Activated T-cell treated with anti-CD3 and anti-CD28 coated beads, Interleukin-2, amount 50 U/mL, for 72 hours (primary cell): ENCODE measurements at regions not wholly inside any gene's neighbourhood (a gene's known extent, or its start where the extent isn't known, plus 50 kb on each side); places are given as distances from the start of the nearest gene placed in this dataset.
"Not testable (repeated sequence)": the region's sequence is repeated elsewhere in the genome, so short reads cannot be mapped to it uniquely, and the experiment has no call there.

Source experiments
- ATAC-seq, 2 donors: fragments of 150-1000 bp; cut with Tn5 transposase; replicated peaks in 1 of 2; 2 replicates each; pipeline ENCODE4 v1.10.0; 2021; ENCODE audit warnings: moderate library complexity in 2 of 2, mild to moderate bottlenecking in 1 of 2
- DNase-seq, 2 donors: peaks; one replicate each; pipeline ENCODE4 v3.0.0; 2021 to 2022; ENCODE audit warnings: mixed read lengths in 1 of 2
- H3K27ac Mint-ChIP-seq: one replicate; pipeline ENCODE4 v1.8.0; 2022; ENCODE audit warnings: mild to moderate bottlenecking, moderate library complexity, mixed read lengths
- H3K27me3 Mint-ChIP-seq: one replicate; pipeline ENCODE4 v1.8.0; 2022; ENCODE audit warnings: low read depth, mixed read lengths
- H3K36me3 Mint-ChIP-seq, 2 donors: one replicate each; pipeline ENCODE4 v1.8.0; 2022; ENCODE audit warnings: mixed read lengths in 2 of 2, mild to moderate bottlenecking in 1 of 2; ENCODE audit not compliant: insufficient read depth in 2 of 2
- H3K4me1 Mint-ChIP-seq: one replicate; pipeline ENCODE4 v1.8.0; 2022; ENCODE audit warnings: low read depth, mixed read lengths
- H3K4me3 Mint-ChIP-seq, 2 donors: one replicate each; pipeline ENCODE4 v1.8.0; 2022; ENCODE audit warnings: mild to moderate bottlenecking in 2 of 2, mixed read lengths in 2 of 2, moderate library complexity in 2 of 2
- H3K9me3 Mint-ChIP-seq, 2 donors: one replicate each; pipeline ENCODE4 v1.8.0; 2022; ENCODE audit warnings: mixed read lengths in 2 of 2

DNA sequence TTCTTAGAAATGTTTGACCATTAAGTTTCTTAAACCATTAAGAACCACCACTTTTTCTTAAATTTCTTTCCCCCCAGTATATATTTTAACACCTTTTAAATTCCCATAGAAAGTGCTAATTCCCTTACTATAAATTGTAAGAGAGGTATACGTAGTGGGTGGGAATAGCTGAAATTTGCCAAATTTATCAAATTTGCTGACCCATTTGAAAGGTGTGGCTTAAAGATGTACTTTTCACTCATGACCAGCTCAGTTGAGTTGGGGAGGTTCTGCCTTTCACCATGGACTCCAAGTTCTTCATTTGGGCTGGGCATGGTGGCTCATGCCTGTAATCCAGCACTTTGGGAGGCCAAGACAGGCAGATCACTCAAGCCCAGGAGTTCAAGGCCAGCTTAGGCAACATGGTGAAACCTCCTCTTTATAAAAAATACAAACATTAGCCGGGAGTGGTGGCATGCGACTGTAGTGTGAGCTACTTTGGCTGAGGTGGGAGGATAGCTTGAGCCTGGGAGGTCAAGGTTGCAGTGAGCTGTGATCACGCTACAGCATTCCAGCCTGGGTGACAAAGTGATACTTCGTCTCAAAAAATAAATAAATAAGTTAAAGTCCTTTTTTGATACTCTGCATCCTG lies 133.2 kb downstream of the MRPL57 start:
- H3K4me1 Mint-ChIP-seq = peaks cover 12% of the 10 kb centered on the region
- H3K27ac Mint-ChIP-seq = no peak overlapping the region
- no peaks in the 10 kb centered on the region for H3K27me3 Mint-ChIP-seq
- peaks cover 0 to 2% of the 10 kb centered on the region in 2 donors for H3K36me3 Mint-ChIP-seq
- DNase-seq = no peak
- ATAC-seq = no peak
- H3K9me3 Mint-ChIP-seq = no peaks in the 10 kb centered on the region
- H3K4me3 Mint-ChIP-seq = no peak overlapping the region

GRCh38 chr13:21310220-21310619 lies 133.8 kb downstream of the MRPL57 start:
- Mint-ChIP-seq H3K27me3 (no peaks in the 10 kb centered on the region), H3K4me1 (peaks cover 10% of the 10 kb centered on the region), H3K4me3 (no peak overlapping the region), H3K36me3 (peaks cover 0 to 2% of the 10 kb centered on the region in 2 donors), H3K9me3 (no peaks in the 10 kb centered on the region), H3K27ac (no peak overlapping the region)
- DNase-seq (no peak), ATAC-seq (peak in 1 of 2 donors; percentile 30)

- not testable (repeated sequence) for ATAC-seq, H3K4me3 Mint-ChIP-seq, H3K9me3 Mint-ChIP-seq, H3K36me3 Mint-ChIP-seq, H3K27me3 Mint-ChIP-seq, DNase-seq
- Mint-ChIP-seq H3K27ac (peak overlapping the region; percentile 40), H3K4me1 (peaks cover 21% of the 10 kb centered on the region)
Observed at GRCh38 chr13:21314976-21315375, 138.5 kb downstream of the MRPL57 start.

DNA sequence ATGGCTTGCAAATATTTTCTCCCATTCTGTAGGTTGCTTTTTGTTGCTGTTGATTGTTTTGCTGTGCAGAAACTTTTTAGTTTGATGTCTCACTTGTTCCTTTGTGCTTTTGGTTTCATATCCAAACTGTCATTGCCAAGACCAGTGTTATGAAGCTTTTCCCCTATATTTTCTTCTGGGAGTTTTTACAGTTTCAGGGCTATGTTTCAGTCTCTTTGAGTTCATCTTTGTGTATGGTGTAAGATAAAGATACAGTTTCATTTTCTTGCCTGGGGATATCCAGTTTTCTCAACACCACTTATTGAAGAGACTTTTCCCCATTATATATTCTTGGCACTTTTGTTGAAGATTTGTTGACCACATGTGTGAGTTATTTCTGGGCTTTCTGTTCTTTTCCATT lies 139.9 kb downstream of the MRPL57 start:
- no peak for ATAC-seq
- H3K4me1 Mint-ChIP-seq = peaks cover 11% of the 10 kb centered on the region
- no peaks in the 10 kb centered on the region for H3K27me3 Mint-ChIP-seq
- H3K4me3 Mint-ChIP-seq = no peak overlapping the region
- H3K36me3 Mint-ChIP-seq = peaks cover 2 to 4% of the 10 kb centered on the region in 2 donors
- DNase-seq = no peak
- H3K9me3 Mint-ChIP-seq = peaks cover 0 to 2% of the 10 kb centered on the region in 2 donors
- H3K27ac Mint-ChIP-seq = peak overlapping the region; percentile 17

DNA sequence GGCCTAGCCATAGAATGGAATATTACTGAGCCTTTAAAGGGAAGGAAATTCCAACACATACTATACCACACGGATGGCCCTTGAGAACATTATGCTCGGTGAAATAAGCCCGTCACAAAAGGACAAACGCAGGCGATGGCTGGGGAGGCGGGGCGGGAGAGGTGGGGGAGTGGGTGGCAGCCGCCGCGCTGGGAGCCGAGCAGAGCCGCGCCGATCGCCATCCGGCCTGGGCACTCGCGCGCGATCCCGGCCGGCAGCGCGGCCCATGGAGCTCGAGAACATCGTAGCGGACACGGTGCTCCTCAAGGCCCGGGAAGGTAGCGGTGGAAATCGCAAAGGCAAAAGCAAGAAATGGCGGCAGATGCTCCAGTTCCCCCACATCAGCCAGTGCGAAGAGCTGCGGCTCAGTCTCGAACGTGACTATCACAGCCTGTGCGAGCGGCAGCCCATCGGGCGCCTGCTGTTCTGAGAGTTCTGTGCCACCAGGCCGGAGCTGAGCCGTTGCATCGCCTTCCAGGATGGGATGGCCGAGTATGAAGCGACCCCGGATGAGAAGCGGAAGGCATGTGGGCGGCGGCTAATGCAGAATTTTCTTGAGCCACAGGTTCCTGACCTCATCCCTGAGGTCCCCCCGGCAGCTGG lies 140.1 kb downstream of the ZDHHC20 start:
- H3K9me3 Mint-ChIP-seq = peaks cover 0 to 2% of the 10 kb centered on the region in 2 donors
- H3K36me3 Mint-ChIP-seq = peaks cover 0 to 4% of the 10 kb centered on the region in 2 donors
- H3K4me1 Mint-ChIP-seq = peaks cover 11% of the 10 kb centered on the region
- DNase-seq (no peak), ATAC-seq (peak in 1 of 2 donors; percentile 47)
- H3K4me3 Mint-ChIP-seq = peak overlapping the region in 1 of 2 donors; percentile 56
- H3K27me3 Mint-ChIP-seq = no peaks in the 10 kb centered on the region
- no peak overlapping the region for H3K27ac Mint-ChIP-seq

- Mint-ChIP-seq H3K4me3 (no peak overlapping the region), H3K27me3 (no peaks in the 10 kb centered on the region), H3K36me3 (peaks cover 0 to 4% of the 10 kb centered on the region in 2 donors), H3K4me1 (peaks cover 19% of the 10 kb centered on the region), H3K9me3 (peaks cover 0 to 2% of the 10 kb centered on the region in 2 donors), H3K27ac (no peak overlapping the region)
- DNase-seq (no peak), ATAC-seq (no peak)
Observed at GRCh38 chr13:21319869-21320641, 139.0 kb downstream of the ZDHHC20 start.

DNA sequence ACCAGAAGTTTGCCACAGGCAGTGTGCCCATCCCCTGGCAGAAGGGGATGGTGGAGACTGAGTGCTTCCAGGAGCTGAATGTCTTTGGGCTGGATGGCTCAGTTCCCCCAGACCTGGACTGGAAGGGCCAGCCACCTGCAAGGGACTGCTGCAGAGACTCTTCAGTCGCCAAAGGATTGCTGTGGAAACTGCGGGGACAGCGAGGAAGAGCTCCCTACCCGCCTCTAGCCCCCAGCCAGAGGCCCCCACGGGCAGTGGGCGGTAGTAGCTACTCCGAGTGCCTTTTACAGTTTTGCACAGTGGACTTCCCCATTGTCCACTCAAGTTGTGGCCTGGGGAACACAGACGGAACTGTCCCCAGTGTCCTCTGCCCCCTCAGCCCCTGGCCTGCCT lies 138.5 kb downstream of the ZDHHC20 start:
- Mint-ChIP-seq H3K27ac (no peak overlapping the region), H3K4me3 (no peak overlapping the region), H3K36me3 (peaks cover 0 to 5% of the 10 kb centered on the region in 2 donors), H3K9me3 (peaks cover 0 to under 1% of the 10 kb centered on the region in 2 donors), H3K27me3 (no peaks in the 10 kb centered on the region), H3K4me1 (peaks cover 25% of the 10 kb centered on the region)
- DNase-seq (no peak), ATAC-seq (no peak)

DNA sequence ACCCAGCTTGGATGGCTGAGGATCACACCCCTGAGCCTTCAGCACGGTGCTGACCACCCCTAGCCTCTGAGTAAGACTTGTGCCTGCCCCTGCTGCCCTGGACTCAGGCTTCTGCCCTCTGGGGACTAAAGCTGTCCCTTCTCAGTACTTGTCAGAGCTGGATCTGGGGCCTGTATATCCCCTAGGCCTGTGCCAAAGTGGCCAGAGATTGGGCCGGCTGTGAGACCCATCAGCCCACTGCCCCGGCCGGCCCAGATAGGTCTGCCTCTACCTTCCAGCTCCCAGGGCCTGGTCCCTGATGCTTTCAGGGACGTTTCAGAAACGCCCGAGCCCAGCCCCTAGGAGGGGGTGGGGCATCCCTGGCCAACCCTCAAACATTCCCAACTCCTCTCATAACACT lies 137.8 kb downstream of the ZDHHC20 start:
- no peak for ATAC-seq
- no peak overlapping the region for H3K27ac Mint-ChIP-seq
- peaks cover 25% of the 10 kb centered on the region for H3K4me1 Mint-ChIP-seq
- H3K27me3 Mint-ChIP-seq = no peaks in the 10 kb centered on the region
- H3K4me3 Mint-ChIP-seq = no peak overlapping the region
- peaks cover 0 to 5% of the 10 kb centered on the region in 2 donors for H3K36me3 Mint-ChIP-seq
- no peak for DNase-seq
- no peaks in the 10 kb centered on the region for H3K9me3 Mint-ChIP-seq

- Mint-ChIP-seq H3K9me3 (no peaks in the 10 kb centered on the region), H3K36me3 (peaks cover 0 to 5% of the 10 kb centered on the region in 2 donors), H3K27me3 (no peaks in the 10 kb centered on the region), H3K4me3 (no peak overlapping the region), H3K27ac (no peak overlapping the region), H3K4me1 (peaks cover 22% of the 10 kb centered on the region)
- ATAC-seq = no peak
- no peak for DNase-seq
Observed at GRCh38 chr13:21322327-21322965, 136.7 kb downstream of the ZDHHC20 start.
